Liver (tissue), 8 donors: ENCODE measurements at regions not wholly inside any gene's neighbourhood (a gene's known extent, or its start where the extent isn't known, plus 50 kb on each side); places are given as distances from the start of the nearest gene placed in this dataset.

Experiments
- DNase-seq: peaks from one replicate; pipeline ENCODE4 v3.0.0-alpha.2; 2017; ENCODE audit warnings: low spot score
- H3K27ac ChIP-seq, 2 donors: one replicate each; pipeline ENCODE4 v1.7.0; 2013; ENCODE audit warnings: inconsistent platforms in 2 of 2, low read length in 2 of 2, control low read depth in 1 of 2, low read depth in 1 of 2, mild to moderate bottlenecking in 1 of 2
- H3K27me3 ChIP-seq, 4 donors: one replicate each; pipeline versions ENCODE4 v1.6.1 to v1.7.0; 2013; ENCODE audit warnings: low read length in 3 of 4, inconsistent platforms in 1 of 4, mild to moderate bottlenecking in 1 of 4, moderate library complexity in 1 of 4; ENCODE audit not compliant: control insufficient read depth in 4 of 4, insufficient read depth in 4 of 4
- H3K36me3 ChIP-seq, 4 donors: one replicate each; pipeline versions ENCODE4 v1.6.1 to v1.7.0; 2013; ENCODE audit warnings: low read length in 3 of 4, mild to moderate bottlenecking in 3 of 4, low read depth in 1 of 4, moderate library complexity in 1 of 4; ENCODE audit not compliant: control insufficient read depth in 4 of 4, insufficient read depth in 3 of 4
- H3K4me1 ChIP-seq, 4 donors: one replicate each; pipeline versions ENCODE4 v1.6.1 to v1.7.0; 2013; ENCODE audit warnings: low read length in 3 of 4, mild to moderate bottlenecking in 3 of 4, moderate library complexity in 1 of 4; ENCODE audit not compliant: control insufficient read depth in 4 of 4, insufficient read depth in 4 of 4
- H3K4me3 ChIP-seq, 3 donors: one replicate each; pipeline versions ENCODE4 v1.6.1 to v1.7.0; 2013; ENCODE audit warnings: low read length in 3 of 3, control low read depth in 1 of 3, low read depth in 1 of 3, mild to moderate bottlenecking in 1 of 3
- H3K9ac ChIP-seq, 2 donors: one replicate each; pipeline ENCODE4 v1.7.0; 2013; ENCODE audit warnings: low read length in 2 of 2, mild to moderate bottlenecking in 2 of 2, moderate library complexity in 2 of 2, control low read depth in 1 of 2, low read depth in 1 of 2
- H3K9me3 ChIP-seq, 4 donors: one replicate each; pipeline versions ENCODE4 v1.6.1 to v1.7.0; 2013; ENCODE audit warnings: low read length in 3 of 4; ENCODE audit not compliant: control insufficient read depth in 4 of 4
- ATF3 ChIP-seq: IDR thresholded peaks from 2 replicates; pipeline ENCODE4 v1.6.1; 2016; ENCODE audit warnings: antibody characterized with exemption
- EGR1 ChIP-seq, 2 donors: IDR thresholded peaks; 2 replicates each; pipeline ENCODE4 v1.6.1; 2016 to 2018; ENCODE audit warnings: antibody characterized with exemption in 2 of 2, low read depth in 2 of 2
- FOXA2 ChIP-seq: IDR thresholded peaks from 2 replicates; pipeline ENCODE4 v1.6.1; 2016; ENCODE audit warnings: antibody characterized with exemption
- GABPA ChIP-seq, 2 donors: IDR thresholded peaks in 1 of 2; conservative IDR thresholded peaks in 1 of 2; 2 replicates each; pipeline ENCODE4 v1.6.1; 2016; ENCODE audit warnings: antibody characterized with exemption in 2 of 2, mild to moderate bottlenecking in 1 of 2, moderate library complexity in 1 of 2
- HNF4A ChIP-seq, 2 donors: conservative IDR thresholded peaks; 2 replicates each; pipeline ENCODE4 v1.6.1; 2016; ENCODE audit warnings: antibody characterized with exemption in 2 of 2, mild to moderate bottlenecking in 2 of 2
- HNF4G ChIP-seq: IDR thresholded peaks from 2 replicates; pipeline ENCODE4 v1.6.1; 2016; ENCODE audit warnings: antibody characterized with exemption
- MAX ChIP-seq: IDR thresholded peaks from 2 replicates; pipeline ENCODE4 v1.6.1; 2016; ENCODE audit warnings: antibody characterized with exemption
- RAD21 ChIP-seq, 2 donors: IDR thresholded peaks; 2 replicates each; pipeline ENCODE4 v1.6.1; 2016; ENCODE audit warnings: antibody characterized with exemption in 2 of 2, mild to moderate bottlenecking in 2 of 2
- SP1 ChIP-seq: IDR thresholded peaks from 2 replicates; pipeline ENCODE4 v1.6.1; 2018; ENCODE audit warnings: antibody characterized with exemption, mild to moderate bottlenecking
- TAF1 ChIP-seq: conservative IDR thresholded peaks from 2 replicates; pipeline ENCODE4 v1.6.1; 2016; ENCODE audit warnings: antibody characterized with exemption, mild to moderate bottlenecking
- YY1 ChIP-seq: IDR thresholded peaks from 2 replicates; pipeline ENCODE4 v1.6.1; 2016; ENCODE audit warnings: antibody characterized with exemption, mild to moderate bottlenecking
- WGBS: extraction: QIAGEN DNeasy Blood & Tissue Kit; methylation state at CpG from one replicate; pipeline ENCODE4 v1.1.7; 2013; 5-methylcytosine and 5-hydroxymethylcytosine counted together
- TF ChIP-seq, protein P1 (sequence below): IDR thresholded peaks from 2 replicates; pipeline ENCODE4 v1.6.1; 2016; ENCODE audit warnings: antibody characterized with exemption, mild to moderate bottlenecking
- TF ChIP-seq, protein P2 (sequence below): IDR thresholded peaks from 2 replicates; pipeline ENCODE4 v1.6.1; 2016; ENCODE audit warnings: antibody characterized with exemption
- TF ChIP-seq, protein P3 (sequence below): fragments of 150-350 bp; IDR thresholded peaks from 2 replicates; pipeline ENCODE4 v1.5.1; 2017; ENCODE audit warnings: improper control_type of control experiment, low read depth, low read length; ENCODE audit not compliant: missing input control
- donor health status: healthy.
- donor health status: healthy.
- donor health status: healthy.
- donor health status: healthy.
- donor health status: healthy.

DNA sequence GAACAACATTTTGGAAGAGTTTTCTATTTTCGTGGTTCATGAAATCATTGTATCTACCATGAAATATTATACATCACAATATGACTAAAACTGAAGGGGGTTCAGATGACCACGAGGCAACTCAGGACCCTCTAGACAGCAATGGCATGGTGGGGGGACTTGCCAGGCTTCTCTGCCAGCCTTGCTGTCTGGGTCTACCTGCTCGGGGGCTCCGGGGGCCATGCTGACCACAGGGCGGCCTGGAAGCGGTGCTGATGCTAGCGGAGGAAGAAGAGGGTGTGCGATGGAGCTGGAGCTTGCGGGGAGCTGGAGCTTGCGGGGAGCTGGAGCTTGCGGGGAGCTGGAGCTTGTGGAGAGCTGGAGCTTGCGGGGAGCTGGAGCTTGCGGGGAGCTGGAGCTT is 89.2 kb upstream of the IRX4 start:
- Histone ChIP-seq H3K9me3 (no peaks in the 10 kb centered on the region), H3K36me3 (no peaks in the 10 kb centered on the region), H3K4me3 (no peak overlapping the region), H3K27ac (no peak overlapping the region), H3K4me1 (no peaks in the 10 kb centered on the region), H3K9ac (no peak overlapping the region), H3K27me3 (peaks cover 0 to 4% (median 0%) of the 10 kb centered on the region in 4 donors)
- DNase-seq: no peak
- TF ChIP-seq FOXA2 (no peak), HNF4G (no peak), TAF1 (no peak), YY1 (no peak), GABPA (IDR thresholded peaks at IDR 0.05 in 1 of 2, conservative IDR thresholded peaks at IDR 0.05 in 1 of 2) (no peak)
- TF ChIP-seq, protein P1, sequence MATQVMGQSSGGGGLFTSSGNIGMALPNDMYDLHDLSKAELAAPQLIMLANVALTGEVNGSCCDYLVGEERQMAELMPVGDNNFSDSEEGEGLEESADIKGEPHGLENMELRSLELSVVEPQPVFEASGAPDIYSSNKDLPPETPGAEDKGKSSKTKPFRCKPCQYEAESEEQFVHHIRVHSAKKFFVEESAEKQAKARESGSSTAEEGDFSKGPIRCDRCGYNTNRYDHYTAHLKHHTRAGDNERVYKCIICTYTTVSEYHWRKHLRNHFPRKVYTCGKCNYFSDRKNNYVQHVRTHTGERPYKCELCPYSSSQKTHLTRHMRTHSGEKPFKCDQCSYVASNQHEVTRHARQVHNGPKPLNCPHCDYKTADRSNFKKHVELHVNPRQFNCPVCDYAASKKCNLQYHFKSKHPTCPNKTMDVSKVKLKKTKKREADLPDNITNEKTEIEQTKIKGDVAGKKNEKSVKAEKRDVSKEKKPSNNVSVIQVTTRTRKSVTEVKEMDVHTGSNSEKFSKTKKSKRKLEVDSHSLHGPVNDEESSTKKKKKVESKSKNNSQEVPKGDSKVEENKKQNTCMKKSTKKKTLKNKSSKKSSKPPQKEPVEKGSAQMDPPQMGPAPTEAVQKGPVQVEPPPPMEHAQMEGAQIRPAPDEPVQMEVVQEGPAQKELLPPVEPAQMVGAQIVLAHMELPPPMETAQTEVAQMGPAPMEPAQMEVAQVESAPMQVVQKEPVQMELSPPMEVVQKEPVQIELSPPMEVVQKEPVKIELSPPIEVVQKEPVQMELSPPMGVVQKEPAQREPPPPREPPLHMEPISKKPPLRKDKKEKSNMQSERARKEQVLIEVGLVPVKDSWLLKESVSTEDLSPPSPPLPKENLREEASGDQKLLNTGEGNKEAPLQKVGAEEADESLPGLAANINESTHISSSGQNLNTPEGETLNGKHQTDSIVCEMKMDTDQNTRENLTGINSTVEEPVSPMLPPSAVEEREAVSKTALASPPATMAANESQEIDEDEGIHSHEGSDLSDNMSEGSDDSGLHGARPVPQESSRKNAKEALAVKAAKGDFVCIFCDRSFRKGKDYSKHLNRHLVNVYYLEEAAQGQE: no peak
- 82% methylated on average over 13 of the region's 13 CpGs for WGBS

- 60% methylated on average over 6 of the region's 6 CpGs for WGBS
- TF ChIP-seq RAD21 (IDR thresholded peaks at IDR 0.05): no peak
- no peak for TF ChIP-seq FOXA2
- no peak for TF ChIP-seq TAF1
- TF ChIP-seq MAX: no peak
- no peak for TF ChIP-seq ATF3
- no peak for TF ChIP-seq YY1
- TF ChIP-seq GABPA (IDR thresholded peaks at IDR 0.05 in 1 of 2, conservative IDR thresholded peaks at IDR 0.05 in 1 of 2): no peak
- TF ChIP-seq HNF4A (conservative IDR thresholded peaks at IDR 0.05): no peak
- TF ChIP-seq, protein P1: no peak
- no peak overlapping the region for H3K9ac ChIP-seq
Measured at GRCh38 chr5:1967736-1968135, 85.0 kb upstream of the IRX4 start.

DNA sequence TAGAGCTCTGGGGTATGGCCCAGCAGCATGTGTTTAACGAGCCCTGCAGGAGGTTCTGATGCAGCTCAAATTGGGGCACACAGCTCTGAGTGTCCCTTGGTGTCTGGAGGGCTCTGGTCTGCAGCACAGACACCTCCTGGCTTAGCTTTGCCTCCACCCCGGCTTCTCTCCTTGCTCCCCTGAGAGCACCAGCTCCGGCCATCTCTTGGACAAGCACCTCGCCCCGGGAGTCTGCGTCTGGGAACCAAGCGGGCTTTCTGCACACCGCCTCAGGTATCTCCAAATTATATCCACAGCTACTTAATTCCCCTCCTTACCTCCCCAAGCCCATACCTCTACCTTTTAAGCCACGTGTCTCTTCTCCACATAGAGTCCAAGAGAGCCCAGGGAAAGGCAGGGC is 83.7 kb upstream of the IRX4 start:
- Histone ChIP-seq H3K36me3 (no peaks in the 10 kb centered on the region), H3K9me3 (no peaks in the 10 kb centered on the region), H3K9ac (no peak overlapping the region), H3K27me3 (peaks cover 0 to 2% (median 0%) of the 10 kb centered on the region in 4 donors), H3K4me3 (no peak overlapping the region), H3K4me1 (no peaks in the 10 kb centered on the region), H3K27ac (no peak overlapping the region)
- DNase-seq: no peak
- WGBS: 69% methylated on average over 9 of the region's 9 CpGs
- TF ChIP-seq EGR1 (IDR thresholded peaks at IDR 0.05; ENCODE audit: low read depth in 2 of 2): no peak
- TF ChIP-seq HNF4G: no peak
- no peak for TF ChIP-seq SP1
- TF ChIP-seq, protein P2, sequence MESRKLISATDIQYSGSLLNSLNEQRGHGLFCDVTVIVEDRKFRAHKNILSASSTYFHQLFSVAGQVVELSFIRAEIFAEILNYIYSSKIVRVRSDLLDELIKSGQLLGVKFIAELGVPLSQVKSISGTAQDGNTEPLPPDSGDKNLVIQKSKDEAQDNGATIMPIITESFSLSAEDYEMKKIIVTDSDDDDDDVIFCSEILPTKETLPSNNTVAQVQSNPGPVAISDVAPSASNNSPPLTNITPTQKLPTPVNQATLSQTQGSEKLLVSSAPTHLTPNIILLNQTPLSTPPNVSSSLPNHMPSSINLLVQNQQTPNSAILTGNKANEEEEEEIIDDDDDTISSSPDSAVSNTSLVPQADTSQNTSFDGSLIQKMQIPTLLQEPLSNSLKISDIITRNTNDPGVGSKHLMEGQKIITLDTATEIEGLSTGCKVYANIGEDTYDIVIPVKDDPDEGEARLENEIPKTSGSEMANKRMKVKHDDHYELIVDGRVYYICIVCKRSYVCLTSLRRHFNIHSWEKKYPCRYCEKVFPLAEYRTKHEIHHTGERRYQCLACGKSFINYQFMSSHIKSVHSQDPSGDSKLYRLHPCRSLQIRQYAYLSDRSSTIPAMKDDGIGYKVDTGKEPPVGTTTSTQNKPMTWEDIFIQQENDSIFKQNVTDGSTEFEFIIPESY: no peak
- TF ChIP-seq, protein P3, sequence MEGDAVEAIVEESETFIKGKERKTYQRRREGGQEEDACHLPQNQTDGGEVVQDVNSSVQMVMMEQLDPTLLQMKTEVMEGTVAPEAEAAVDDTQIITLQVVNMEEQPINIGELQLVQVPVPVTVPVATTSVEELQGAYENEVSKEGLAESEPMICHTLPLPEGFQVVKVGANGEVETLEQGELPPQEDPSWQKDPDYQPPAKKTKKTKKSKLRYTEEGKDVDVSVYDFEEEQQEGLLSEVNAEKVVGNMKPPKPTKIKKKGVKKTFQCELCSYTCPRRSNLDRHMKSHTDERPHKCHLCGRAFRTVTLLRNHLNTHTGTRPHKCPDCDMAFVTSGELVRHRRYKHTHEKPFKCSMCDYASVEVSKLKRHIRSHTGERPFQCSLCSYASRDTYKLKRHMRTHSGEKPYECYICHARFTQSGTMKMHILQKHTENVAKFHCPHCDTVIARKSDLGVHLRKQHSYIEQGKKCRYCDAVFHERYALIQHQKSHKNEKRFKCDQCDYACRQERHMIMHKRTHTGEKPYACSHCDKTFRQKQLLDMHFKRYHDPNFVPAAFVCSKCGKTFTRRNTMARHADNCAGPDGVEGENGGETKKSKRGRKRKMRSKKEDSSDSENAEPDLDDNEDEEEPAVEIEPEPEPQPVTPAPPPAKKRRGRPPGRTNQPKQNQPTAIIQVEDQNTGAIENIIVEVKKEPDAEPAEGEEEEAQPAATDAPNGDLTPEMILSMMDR: no peak

More at GRCh38 chr5:1967736-1968135, 85.0 kb upstream of the IRX4 start:
- H3K4me1 ChIP-seq: no peaks in the 10 kb centered on the region
- no peaks in the 10 kb centered on the region for H3K36me3 ChIP-seq
- H3K27me3 ChIP-seq: peaks cover 0 to 2% (median 0%) of the 10 kb centered on the region in 4 donors
- no peak overlapping the region for H3K4me3 ChIP-seq
- no peak overlapping the region for H3K27ac ChIP-seq
- DNase-seq: no peak
- no peaks in the 10 kb centered on the region for H3K9me3 ChIP-seq
